ENCODE measurements at regions not wholly inside any gene's neighbourhood (a gene's known extent, or its start where the extent isn't known, plus 50 kb on each side); places are given as distances from the start of the nearest gene placed in this dataset.

DNA sequence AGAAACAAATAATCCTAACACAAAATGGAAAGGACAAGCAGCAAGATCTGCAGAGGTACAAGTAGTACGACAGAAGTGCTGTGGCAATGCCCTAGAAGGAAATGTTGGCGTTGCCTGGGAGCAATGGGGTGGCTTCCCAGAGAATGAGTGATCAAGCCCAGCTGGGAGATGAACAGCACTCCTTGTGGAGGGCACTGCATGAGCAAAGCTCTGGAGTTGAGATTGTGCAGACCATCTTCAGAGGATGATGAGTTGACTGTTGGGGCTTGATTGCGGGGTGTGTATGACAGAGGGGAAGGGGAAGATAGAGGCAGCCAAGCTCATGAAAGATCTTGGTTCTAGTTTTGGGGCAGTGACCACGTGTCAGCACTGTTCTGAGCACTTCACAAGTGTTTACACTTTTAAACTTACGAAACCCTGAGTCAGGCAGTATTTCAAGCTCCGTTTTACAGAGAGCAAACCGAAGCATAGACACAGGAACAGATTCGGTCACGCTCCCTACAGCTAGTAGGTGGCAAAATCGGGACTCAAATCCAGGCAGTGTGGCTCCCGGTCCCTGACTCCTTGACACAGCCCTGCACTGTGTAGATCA lies 127.2 kb upstream of the LHX5 start:
- no peaks in the 10 kb centered on the region for H3K4me1 Mint-ChIP-seq (ENCODE audit: unreplicated experiment)
- H3K27ac Mint-ChIP-seq (ENCODE audit: unreplicated experiment), result no peak overlapping the region
- DNase-seq (ENCODE audit: extremely low spot score, unreplicated experiment), result no peak
- no peak overlapping the region for H3K4me3 Mint-ChIP-seq (ENCODE audit: unreplicated experiment)
- no peaks in the 10 kb centered on the region for H3K36me3 Mint-ChIP-seq (ENCODE audit: unreplicated experiment)
- TF ChIP-seq, protein P1, sequence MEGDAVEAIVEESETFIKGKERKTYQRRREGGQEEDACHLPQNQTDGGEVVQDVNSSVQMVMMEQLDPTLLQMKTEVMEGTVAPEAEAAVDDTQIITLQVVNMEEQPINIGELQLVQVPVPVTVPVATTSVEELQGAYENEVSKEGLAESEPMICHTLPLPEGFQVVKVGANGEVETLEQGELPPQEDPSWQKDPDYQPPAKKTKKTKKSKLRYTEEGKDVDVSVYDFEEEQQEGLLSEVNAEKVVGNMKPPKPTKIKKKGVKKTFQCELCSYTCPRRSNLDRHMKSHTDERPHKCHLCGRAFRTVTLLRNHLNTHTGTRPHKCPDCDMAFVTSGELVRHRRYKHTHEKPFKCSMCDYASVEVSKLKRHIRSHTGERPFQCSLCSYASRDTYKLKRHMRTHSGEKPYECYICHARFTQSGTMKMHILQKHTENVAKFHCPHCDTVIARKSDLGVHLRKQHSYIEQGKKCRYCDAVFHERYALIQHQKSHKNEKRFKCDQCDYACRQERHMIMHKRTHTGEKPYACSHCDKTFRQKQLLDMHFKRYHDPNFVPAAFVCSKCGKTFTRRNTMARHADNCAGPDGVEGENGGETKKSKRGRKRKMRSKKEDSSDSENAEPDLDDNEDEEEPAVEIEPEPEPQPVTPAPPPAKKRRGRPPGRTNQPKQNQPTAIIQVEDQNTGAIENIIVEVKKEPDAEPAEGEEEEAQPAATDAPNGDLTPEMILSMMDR (IDR thresholded peaks at IDR 0.05), result no peak
- H3K9me3 Mint-ChIP-seq (ENCODE audit: unreplicated experiment), result peaks cover 19% of the 10 kb centered on the region
- no peaks in the 10 kb centered on the region for H3K27me3 Mint-ChIP-seq (ENCODE audit: unreplicated experiment)

DNA sequence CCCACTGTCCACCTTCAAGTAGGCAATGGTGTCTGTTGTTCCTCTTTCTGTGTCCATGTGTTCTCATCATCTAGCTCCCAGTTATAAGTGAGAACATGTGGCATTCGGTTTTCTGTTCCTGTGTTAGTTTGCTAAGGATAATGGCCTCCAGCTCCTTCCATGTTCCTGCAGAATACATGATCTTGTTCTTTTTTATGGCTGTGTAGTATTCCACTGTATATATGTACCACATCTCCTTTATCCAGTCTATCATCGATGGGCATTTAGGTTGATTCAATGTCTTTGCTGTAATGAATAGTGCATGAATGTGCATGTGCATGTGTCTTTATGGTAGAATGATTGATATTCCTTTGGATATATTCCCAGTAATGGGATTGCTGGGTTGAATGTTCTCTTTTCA lies 123.3 kb upstream of the LHX5 start:
- Mint-ChIP-seq H3K4me3 (ENCODE audit: unreplicated experiment) (no peak overlapping the region), H3K9me3 (ENCODE audit: unreplicated experiment) (peaks cover 10% of the 10 kb centered on the region), H3K4me1 (ENCODE audit: unreplicated experiment) (no peaks in the 10 kb centered on the region), H3K27me3 (ENCODE audit: unreplicated experiment) (peaks cover 13% of the 10 kb centered on the region), H3K36me3 (ENCODE audit: unreplicated experiment) (no peaks in the 10 kb centered on the region), H3K27ac (ENCODE audit: unreplicated experiment) (no peak overlapping the region)
- DNase-seq (ENCODE audit: extremely low spot score, unreplicated experiment), result no peak
- TF ChIP-seq, protein P1 (IDR thresholded peaks at IDR 0.05), result no peak

DNA sequence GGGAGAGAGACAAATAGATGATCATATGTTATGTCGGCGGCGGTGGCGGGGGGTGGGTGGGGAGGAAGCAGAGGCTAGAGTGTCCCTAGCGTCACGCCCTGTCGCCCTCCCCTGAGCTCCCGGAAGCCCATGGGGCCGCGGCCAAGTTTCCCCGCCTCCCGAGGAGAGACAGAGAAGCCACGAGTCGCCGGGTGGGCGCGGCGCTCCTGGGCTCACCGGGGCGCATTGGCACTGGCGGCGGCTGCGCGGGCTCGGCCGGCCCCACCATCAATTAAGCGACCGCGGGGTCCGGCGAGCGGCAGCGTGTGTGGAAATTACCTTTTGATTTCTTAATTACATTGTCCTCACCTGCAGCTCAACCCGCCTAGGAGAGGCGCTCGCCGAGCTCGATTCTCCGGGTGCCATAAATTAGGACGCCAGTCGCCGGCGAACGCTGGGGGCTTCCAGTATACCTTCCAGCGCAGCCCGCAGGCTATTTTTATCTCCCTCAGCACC lies 119.9 kb upstream of the LHX5 start:
- Mint-ChIP-seq H3K4me3 (ENCODE audit: unreplicated experiment) (no peak overlapping the region), H3K27me3 (ENCODE audit: unreplicated experiment) (peaks cover 13% of the 10 kb centered on the region), H3K9me3 (ENCODE audit: unreplicated experiment) (peaks cover 6% of the 10 kb centered on the region), H3K36me3 (ENCODE audit: unreplicated experiment) (no peaks in the 10 kb centered on the region), H3K4me1 (ENCODE audit: unreplicated experiment) (no peaks in the 10 kb centered on the region), H3K27ac (ENCODE audit: unreplicated experiment) (no peak overlapping the region)
- no peak for DNase-seq (ENCODE audit: extremely low spot score, unreplicated experiment)
- TF ChIP-seq, protein P1 (IDR thresholded peaks at IDR 0.05), result no peak

DNA sequence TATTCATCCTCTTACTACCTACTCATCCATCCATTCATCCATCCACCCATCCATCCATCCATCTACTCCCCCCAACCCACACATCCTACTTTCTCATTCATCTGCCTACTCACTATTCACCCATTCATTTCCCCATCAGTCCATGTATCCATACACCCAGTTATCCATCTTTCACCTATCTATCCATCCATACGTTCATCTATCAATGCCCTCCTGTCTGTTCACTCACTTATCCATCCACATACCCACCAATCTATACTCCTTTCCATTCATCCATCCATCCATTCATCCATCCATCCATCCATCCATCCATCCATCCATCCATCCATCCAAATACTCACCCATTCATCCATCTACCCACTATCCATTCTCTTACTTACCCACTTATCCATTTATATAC lies 117.8 kb upstream of the LHX5 start:
- TF ChIP-seq, protein P1 (IDR thresholded peaks at IDR 0.05), result no peak
- DNase-seq (ENCODE audit: extremely low spot score, unreplicated experiment), result no peak
- Mint-ChIP-seq H3K4me3 (ENCODE audit: unreplicated experiment) (no peak overlapping the region), H3K9me3 (ENCODE audit: unreplicated experiment) (no peaks in the 10 kb centered on the region), H3K27ac (ENCODE audit: unreplicated experiment) (no peak overlapping the region), H3K4me1 (ENCODE audit: unreplicated experiment) (no peaks in the 10 kb centered on the region), H3K36me3 (ENCODE audit: unreplicated experiment) (no peaks in the 10 kb centered on the region), H3K27me3 (ENCODE audit: unreplicated experiment) (peaks cover 13% of the 10 kb centered on the region)

DNA sequence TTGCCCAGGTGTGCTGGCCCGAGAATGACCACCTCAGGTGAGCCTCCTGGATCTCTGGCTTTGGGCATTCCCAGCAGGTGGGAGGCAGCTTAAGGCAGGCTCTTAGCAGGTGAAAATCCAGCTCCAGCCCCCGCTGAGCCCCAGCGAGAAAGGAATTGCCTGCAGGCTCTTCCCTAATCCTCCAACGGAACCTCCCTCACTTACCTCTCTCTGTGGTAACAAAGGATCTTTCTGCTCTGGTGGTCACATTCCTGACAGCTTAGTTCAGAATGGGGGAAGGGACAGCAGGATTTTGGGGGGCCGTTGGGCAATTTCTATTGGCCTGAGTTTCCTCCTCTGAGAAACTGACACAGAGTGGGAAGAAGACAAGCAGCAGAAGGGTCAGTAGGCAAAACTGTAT lies 116.0 kb upstream of the LHX5 start:
- H3K9me3 Mint-ChIP-seq (ENCODE audit: unreplicated experiment), result no peaks in the 10 kb centered on the region
- TF ChIP-seq, protein P1 (IDR thresholded peaks at IDR 0.05), result no peak
- no peak for DNase-seq (ENCODE audit: extremely low spot score, unreplicated experiment)
- no peak overlapping the region for H3K4me3 Mint-ChIP-seq (ENCODE audit: unreplicated experiment)
- peaks cover 11% of the 10 kb centered on the region for H3K27me3 Mint-ChIP-seq (ENCODE audit: unreplicated experiment)
- no peaks in the 10 kb centered on the region for H3K36me3 Mint-ChIP-seq (ENCODE audit: unreplicated experiment)
- no peak overlapping the region for H3K27ac Mint-ChIP-seq (ENCODE audit: unreplicated experiment)
- no peaks in the 10 kb centered on the region for H3K4me1 Mint-ChIP-seq (ENCODE audit: unreplicated experiment)

All from osteocyte (in vitro differentiated cells).